ENCODE measurements at regions not wholly inside any gene's neighbourhood (a gene's known extent, or its start where the extent isn't known, plus 50 kb on each side); places are given as distances from the start of the nearest gene placed in this dataset.

- DNase-seq: no peak
Observed at GRCh38 chr20:50259705-50260478, 69.3 kb downstream of the CEBPB start.

GRCh38 chr20:50260479-50261221 lies 70.0 kb downstream of the CEBPB start:
- no peak for DNase-seq

- no peak for DNase-seq
Observed at GRCh38 chr20:50261471-50262212, 71.0 kb downstream of the CEBPB start.

- no peak for DNase-seq
Observed at GRCh38 chr20:50263831-50264230, 73.2 kb downstream of the CEBPB start.

- DNase-seq: no peak
Observed at GRCh38 chr20:50264534-50265145, 74.0 kb downstream of the CEBPB start.

GRCh38 chr20:50265245-50265946 lies 74.8 kb downstream of the CEBPB start:
- no peak for DNase-seq

- DNase-seq: no peak
Observed at GRCh38 chr20:50266293-50267040, 75.8 kb downstream of the CEBPB start.

- DNase-seq: no peak
Observed at GRCh38 chr20:50267041-50267865, 76.6 kb downstream of the CEBPB start.

- no peak for DNase-seq
Observed at GRCh38 chr20:50267866-50268219, 77.2 kb downstream of the CEBPB start.

- no peak for DNase-seq
Observed at GRCh38 chr20:50269091-50270033, 78.7 kb downstream of the CEBPB start.

- DNase-seq: no peak
Observed at GRCh38 chr20:50270034-50270395, 79.4 kb downstream of the CEBPB start.

- no peak for DNase-seq
Observed at GRCh38 chr20:50270569-50270968, 79.9 kb downstream of the CEBPB start.

- no peak for DNase-seq
Observed at GRCh38 chr20:50271176-50271575, 80.5 kb downstream of the CEBPB start.

GRCh38 chr20:50271612-50272011 lies 81.0 kb downstream of the CEBPB start:
- DNase-seq: no peak

GRCh38 chr20:50272030-50272723 lies 81.5 kb downstream of the CEBPB start:
- no peak for DNase-seq

GRCh38 chr20:50272724-50273446 lies 82.3 kb downstream of the CEBPB start:
- no peak for DNase-seq

GRCh38 chr20:50273601-50274491 lies 83.2 kb downstream of the CEBPB start:
- no peak for DNase-seq
